ENCODE measurements at regions not wholly inside any gene's neighbourhood (a gene's known extent, or its start where the extent isn't known, plus 50 kb on each side); places are given as distances from the start of the nearest gene placed in this dataset.
A peak's percentile ranks its signal among the peaks of the same experiment; 100 is the strongest.

- peaks cover 2% of the 10 kb centered on the region for H3K27me3 ChIP-seq (ENCODE audit: insufficient read depth, low read length)
- Mint-ChIP-seq H3K9me3 (ENCODE audit: unreplicated experiment) (peaks cover 4% of the 10 kb centered on the region), H3K27ac (ENCODE audit: unreplicated experiment) (no peak overlapping the region), H3K27me3 (ENCODE audit: low read depth, unreplicated experiment) (peaks cover 14% of the 10 kb centered on the region), H3K36me3 (ENCODE audit: low read depth, unreplicated experiment) (no peaks in the 10 kb centered on the region), H3K4me3 (ENCODE audit: unreplicated experiment) (no peak overlapping the region), H3K4me1 (ENCODE audit: low read depth, unreplicated experiment) (no peaks in the 10 kb centered on the region)
- H4K20me1 ChIP-seq (ENCODE audit: insufficient read depth, low read length), result no peaks in the 10 kb centered on the region
- H2AFZ ChIP-seq (ENCODE audit: low read depth, low read length), result no peak overlapping the region
- H3K79me2 ChIP-seq (ENCODE audit: insufficient read depth, low read length), result no peaks in the 10 kb centered on the region
- H3K4me2 ChIP-seq (ENCODE audit: low read length), result no peak overlapping the region
- FAIRE-seq (no peak), DNase-seq (ENCODE audit: low read depth) (peak; percentile 34)
- TF ChIP-seq EZH2 (IDR thresholded peaks at IDR 0.05; ENCODE audit: insufficient read depth, low read length) (no peak), CTCF (IDR thresholded peaks at IDR 0.05; ENCODE audit: insufficient read depth, low read depth, low read length) (no peak)
- peaks cover 6% of the 10 kb centered on the region for H3K4me1 ChIP-seq (ENCODE audit: insufficient read depth, low read length)
- H3K9me3 ChIP-seq (ENCODE audit: insufficient read depth, low read depth, low read length), result no peaks in the 10 kb centered on the region
- no peak overlapping the region for H3K4me3 ChIP-seq (ENCODE audit: insufficient read depth, low read depth, low read length)
- H3K9ac ChIP-seq (ENCODE audit: low read length), result no peak overlapping the region
- no peak overlapping the region for H3K27ac ChIP-seq (ENCODE audit: low read depth, low read length)
- H3K36me3 ChIP-seq (ENCODE audit: insufficient read depth, low read length), result no peaks in the 10 kb centered on the region
These were observed 429.4 kb upstream of the PROK2 start for GRCh38 chr3:72214066-72214951.

- no peak overlapping the region for H3K27ac Mint-ChIP-seq (ENCODE audit: unreplicated experiment)
- no peak overlapping the region for H2AFZ ChIP-seq (ENCODE audit: low read depth, low read length)
- no peaks in the 10 kb centered on the region for H3K36me3 Mint-ChIP-seq (ENCODE audit: low read depth, unreplicated experiment)
- H3K4me3 ChIP-seq (ENCODE audit: insufficient read depth, low read depth, low read length), result no peak overlapping the region
- peaks cover 16% of the 10 kb centered on the region for H3K27me3 Mint-ChIP-seq (ENCODE audit: low read depth, unreplicated experiment)
- H3K9ac ChIP-seq (ENCODE audit: low read length), result no peak overlapping the region
- no peak overlapping the region for H3K4me2 ChIP-seq (ENCODE audit: low read length)
- no peaks in the 10 kb centered on the region for H4K20me1 ChIP-seq (ENCODE audit: insufficient read depth, low read length)
- H3K4me1 ChIP-seq (ENCODE audit: insufficient read depth, low read length), result peaks cover 6% of the 10 kb centered on the region
- H3K9me3 ChIP-seq (ENCODE audit: insufficient read depth, low read depth, low read length), result no peaks in the 10 kb centered on the region
- H3K4me1 Mint-ChIP-seq (ENCODE audit: low read depth, unreplicated experiment), result no peaks in the 10 kb centered on the region
- peaks cover 4% of the 10 kb centered on the region for H3K9me3 Mint-ChIP-seq (ENCODE audit: unreplicated experiment)
- H3K27ac ChIP-seq (ENCODE audit: low read depth, low read length), result no peak overlapping the region
- no peak overlapping the region for H3K4me3 Mint-ChIP-seq (ENCODE audit: unreplicated experiment)
- no peak for TF ChIP-seq EZH2 (IDR thresholded peaks at IDR 0.05; ENCODE audit: insufficient read depth, low read length)
- no peak for TF ChIP-seq CTCF (IDR thresholded peaks at IDR 0.05; ENCODE audit: insufficient read depth, low read depth, low read length)
- DNase-seq (ENCODE audit: low read depth), result peak; percentile 36
- no peak for FAIRE-seq
- peaks cover 2% of the 10 kb centered on the region for H3K27me3 ChIP-seq (ENCODE audit: insufficient read depth, low read length)
- H3K79me2 ChIP-seq (ENCODE audit: insufficient read depth, low read length), result no peaks in the 10 kb centered on the region
- no peaks in the 10 kb centered on the region for H3K36me3 ChIP-seq (ENCODE audit: insufficient read depth, low read length)
These were observed 428.5 kb upstream of the PROK2 start for GRCh38 chr3:72213296-72214065.

Data from astrocyte (in vitro differentiated cells and primary cell).